Mesothelial cell of epicardium (in vitro differentiated cells): ENCODE measurements at regions not wholly inside any gene's neighbourhood (a gene's known extent, or its start where the extent isn't known, plus 50 kb on each side); places are given as distances from the start of the nearest gene placed in this dataset.

ENCODE experiments used
- DNase-seq, 2 experiments: peaks; one replicate each; pipeline ENCODE4 v3.0.0; 2021; ENCODE audit warnings: low spot score in 2 of 2; ENCODE audit not compliant: unreplicated experiment in 2 of 2
- H3K27ac Mint-ChIP-seq: 2 replicates; pipeline ENCODE4 v1.8.0; 2021; ENCODE audit warnings: mixed read lengths
- H3K27me3 Mint-ChIP-seq: 2 replicates; pipeline ENCODE4 v1.8.0; 2021; ENCODE audit warnings: low read depth, mixed read lengths
- H3K36me3 Mint-ChIP-seq: 2 replicates; pipeline ENCODE4 v1.8.0; 2021; ENCODE audit warnings: mixed read lengths
- H3K4me1 Mint-ChIP-seq: 2 replicates; pipeline ENCODE4 v1.8.0; 2021; ENCODE audit warnings: mixed read lengths
- H3K4me3 Mint-ChIP-seq: 2 replicates; pipeline ENCODE4 v1.8.0; 2021; ENCODE audit warnings: mild to moderate bottlenecking, moderate library complexity, mixed read lengths
- H3K9me3 Mint-ChIP-seq: 2 replicates; pipeline ENCODE4 v1.8.0; 2021; ENCODE audit warnings: mixed read lengths
- TF ChIP-seq, protein P1 (sequence below): fragments of 200-600 bp; sonication (generic); IDR thresholded peaks from one replicate; pipeline ENCODE4 v1.5.0; 2021; ENCODE audit warnings: antibody characterized with exemption; ENCODE audit not compliant: unreplicated experiment

DNA sequence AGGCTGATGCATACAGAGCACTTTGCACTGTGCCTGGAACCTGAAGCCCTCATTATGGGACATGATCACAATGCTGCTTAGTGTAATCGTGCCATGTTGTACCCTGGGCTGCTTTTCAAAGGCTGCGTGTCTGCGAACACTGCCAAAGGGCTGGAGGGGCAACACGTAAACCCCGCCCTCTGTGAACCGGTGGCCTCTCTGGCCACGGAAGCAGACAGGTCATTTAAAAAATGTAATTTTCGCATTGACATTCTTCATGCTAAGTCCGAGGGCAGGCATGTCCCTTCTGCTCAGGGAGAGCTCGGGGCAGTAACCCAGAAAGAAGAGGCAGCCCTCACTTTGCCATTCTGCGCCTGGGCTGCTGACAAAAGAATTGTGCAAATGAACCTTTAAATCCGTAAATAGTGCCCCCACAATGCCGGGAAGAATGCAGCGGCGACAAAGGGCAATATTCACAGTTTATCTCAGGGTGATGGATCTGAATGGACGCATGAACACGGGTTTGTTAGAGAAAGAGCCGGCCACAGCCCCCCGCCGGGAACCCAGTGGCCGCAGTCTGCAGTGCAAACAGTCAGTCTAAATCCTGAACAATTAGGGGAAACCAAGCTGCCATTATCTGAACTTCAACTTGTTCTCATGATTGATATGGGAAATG, 226.1 kb downstream of the MYCN start:
- Mint-ChIP-seq H3K36me3 (no peaks in the 10 kb centered on the region), H3K9me3 (no peaks in the 10 kb centered on the region), H3K4me3 (no peak overlapping the region), H3K27ac (no peak overlapping the region), H3K27me3 (peaks cover 5% of the 10 kb centered on the region), H3K4me1 (peaks cover 2% of the 10 kb centered on the region)
- TF ChIP-seq, protein P1, sequence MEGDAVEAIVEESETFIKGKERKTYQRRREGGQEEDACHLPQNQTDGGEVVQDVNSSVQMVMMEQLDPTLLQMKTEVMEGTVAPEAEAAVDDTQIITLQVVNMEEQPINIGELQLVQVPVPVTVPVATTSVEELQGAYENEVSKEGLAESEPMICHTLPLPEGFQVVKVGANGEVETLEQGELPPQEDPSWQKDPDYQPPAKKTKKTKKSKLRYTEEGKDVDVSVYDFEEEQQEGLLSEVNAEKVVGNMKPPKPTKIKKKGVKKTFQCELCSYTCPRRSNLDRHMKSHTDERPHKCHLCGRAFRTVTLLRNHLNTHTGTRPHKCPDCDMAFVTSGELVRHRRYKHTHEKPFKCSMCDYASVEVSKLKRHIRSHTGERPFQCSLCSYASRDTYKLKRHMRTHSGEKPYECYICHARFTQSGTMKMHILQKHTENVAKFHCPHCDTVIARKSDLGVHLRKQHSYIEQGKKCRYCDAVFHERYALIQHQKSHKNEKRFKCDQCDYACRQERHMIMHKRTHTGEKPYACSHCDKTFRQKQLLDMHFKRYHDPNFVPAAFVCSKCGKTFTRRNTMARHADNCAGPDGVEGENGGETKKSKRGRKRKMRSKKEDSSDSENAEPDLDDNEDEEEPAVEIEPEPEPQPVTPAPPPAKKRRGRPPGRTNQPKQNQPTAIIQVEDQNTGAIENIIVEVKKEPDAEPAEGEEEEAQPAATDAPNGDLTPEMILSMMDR, result no peak
- DNase-seq, result no peak

DNA sequence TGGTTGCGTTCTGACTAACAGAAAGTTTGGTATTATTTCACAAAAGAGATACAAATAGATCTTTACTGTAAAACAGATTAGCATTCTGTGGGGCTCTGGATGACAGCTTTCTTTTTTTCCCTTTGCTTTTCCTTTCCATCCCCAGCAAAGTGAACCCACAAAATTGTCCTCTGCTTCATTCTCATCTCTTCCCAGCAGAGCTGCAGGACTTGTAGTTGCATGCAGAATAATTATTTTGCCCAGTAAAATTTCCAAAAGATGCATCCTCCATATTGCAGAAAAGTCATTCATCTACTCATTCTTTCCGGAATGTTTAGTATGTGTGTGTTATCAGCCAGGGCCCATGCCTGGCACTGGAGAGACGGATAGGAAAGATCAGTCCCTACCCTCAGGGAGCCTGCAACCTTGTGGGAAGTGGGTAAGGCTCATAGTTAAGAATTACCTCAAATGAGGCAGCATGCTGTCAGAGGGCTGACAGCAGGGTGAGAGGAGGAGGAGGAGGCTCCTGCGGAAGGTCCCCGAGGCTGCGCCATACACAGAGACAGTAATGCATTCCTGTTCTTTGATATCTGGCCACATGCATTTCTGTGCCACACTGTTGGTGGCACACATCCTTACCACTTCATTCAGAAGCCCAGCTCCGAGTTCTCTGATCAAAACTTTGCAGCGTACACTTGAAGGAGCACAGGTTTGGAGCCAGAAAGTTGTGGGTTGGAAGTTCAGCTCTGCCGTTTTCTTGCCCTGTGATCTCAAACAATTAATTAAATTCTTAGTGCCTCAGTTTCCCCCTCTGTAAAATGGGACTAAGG, 225.4 kb downstream of the MYCN start:
- peaks cover 2% of the 10 kb centered on the region for H3K4me1 Mint-ChIP-seq
- H3K27ac Mint-ChIP-seq, result no peak overlapping the region
- H3K27me3 Mint-ChIP-seq, result peaks cover 5% of the 10 kb centered on the region
- no peak for DNase-seq
- no peak overlapping the region for H3K4me3 Mint-ChIP-seq
- no peaks in the 10 kb centered on the region for H3K9me3 Mint-ChIP-seq
- TF ChIP-seq, protein P1, result no peak
- H3K36me3 Mint-ChIP-seq, result no peaks in the 10 kb centered on the region

DNA sequence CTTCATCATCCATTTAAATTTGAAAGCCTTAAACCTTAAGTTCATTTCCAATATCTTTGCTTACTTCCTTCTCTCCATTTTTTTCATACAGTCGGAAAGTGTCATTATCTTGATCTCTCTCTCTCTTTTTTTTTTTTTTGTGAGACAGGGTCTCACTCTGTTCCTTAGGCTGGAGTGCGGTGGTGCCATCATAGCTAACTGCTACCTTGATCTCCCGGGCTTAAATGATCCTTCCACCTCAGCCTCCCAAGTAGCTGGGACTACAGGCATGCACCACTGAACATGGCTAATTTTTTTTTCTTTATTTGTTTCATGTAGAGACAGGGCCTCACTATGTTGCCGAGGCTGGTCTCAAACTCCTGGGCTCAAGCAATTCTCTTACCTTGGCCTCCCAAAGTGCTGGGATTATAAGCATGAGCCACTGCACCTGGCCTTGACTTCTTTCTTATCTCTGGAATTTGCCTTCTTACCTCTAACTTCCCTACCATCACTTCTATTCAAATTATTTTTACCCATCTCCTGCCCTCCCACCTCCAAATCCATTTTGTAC, 222.2 kb downstream of the MYCN start:
- Mint-ChIP-seq H3K4me3 (no peak overlapping the region), H3K4me1 (peaks cover 2% of the 10 kb centered on the region), H3K36me3 (no peaks in the 10 kb centered on the region), H3K27me3 (peaks cover 5% of the 10 kb centered on the region), H3K27ac (no peak overlapping the region), H3K9me3 (no peaks in the 10 kb centered on the region)
- no peak for DNase-seq
- TF ChIP-seq, protein P1, result no peak

DNA sequence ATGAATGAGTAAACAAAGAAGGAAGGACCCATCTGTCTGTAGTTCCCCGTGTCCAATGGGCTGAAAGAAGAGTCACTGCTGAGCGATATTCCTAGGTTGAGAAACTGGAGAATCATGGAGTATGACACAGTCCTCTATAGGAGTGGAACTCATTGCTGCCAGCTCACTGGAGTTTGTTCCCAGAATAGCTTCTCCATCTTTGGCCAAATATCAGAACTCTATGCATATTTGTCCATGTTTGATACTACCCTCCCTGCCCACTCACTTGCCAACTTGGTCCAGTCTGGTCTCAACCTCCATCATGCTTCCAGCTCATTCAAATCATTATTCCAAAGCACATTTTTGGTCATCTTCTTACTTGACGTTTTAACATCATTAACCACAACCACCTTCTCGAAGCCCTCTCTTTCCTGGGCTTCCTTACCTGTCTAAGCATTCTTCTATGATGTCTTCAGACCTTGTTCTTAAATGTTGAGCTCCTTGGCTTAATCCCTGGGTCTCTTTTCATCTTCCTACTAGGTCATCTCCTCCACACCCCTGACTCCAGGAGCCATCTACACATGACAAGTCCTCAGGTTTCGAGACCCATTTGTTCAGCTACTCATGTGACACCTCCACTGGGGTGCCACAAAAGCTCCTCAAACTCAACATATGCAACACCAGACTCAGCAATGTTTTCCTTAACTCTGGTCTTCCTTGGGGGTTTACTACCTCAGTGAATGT, 221.6 kb downstream of the MYCN start:
- Mint-ChIP-seq H3K36me3 (no peaks in the 10 kb centered on the region), H3K27me3 (peaks cover 4% of the 10 kb centered on the region), H3K4me1 (peaks cover 2% of the 10 kb centered on the region), H3K4me3 (no peak overlapping the region), H3K27ac (no peak overlapping the region), H3K9me3 (no peaks in the 10 kb centered on the region)
- no peak for DNase-seq
- TF ChIP-seq, protein P1, result no peak

DNA sequence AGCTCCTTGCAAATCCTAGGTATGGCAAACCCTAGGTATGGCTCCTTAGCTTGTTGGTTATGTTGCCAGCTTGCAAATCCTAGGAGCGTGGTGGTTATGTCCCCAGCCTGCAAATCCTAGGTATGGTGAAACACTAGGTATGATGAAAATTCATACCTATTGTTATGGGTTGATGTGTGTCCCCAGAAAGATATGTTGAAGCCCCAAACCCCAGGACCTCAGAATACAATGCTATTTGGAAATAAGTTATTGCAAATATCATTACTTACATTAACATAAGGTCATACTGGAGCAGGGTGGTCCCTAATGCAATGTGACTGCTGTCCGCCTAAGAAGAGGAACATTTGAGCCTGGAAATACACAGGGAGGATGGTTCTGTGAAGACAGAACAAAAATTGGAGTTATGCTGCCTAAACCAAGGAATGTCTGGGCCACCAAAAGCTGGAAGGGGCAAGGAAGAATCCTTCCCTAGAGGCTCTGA, 220.8 kb downstream of the MYCN start:
- Mint-ChIP-seq H3K36me3 (no peaks in the 10 kb centered on the region), H3K4me1 (no peaks in the 10 kb centered on the region), H3K27me3 (no peaks in the 10 kb centered on the region), H3K4me3 (no peak overlapping the region), H3K27ac (no peak overlapping the region), H3K9me3 (no peaks in the 10 kb centered on the region)
- no peak for DNase-seq
- TF ChIP-seq, protein P1, result no peak
